ENCODE measurements at regions not wholly inside any gene's neighbourhood (a gene's known extent, or its start where the extent isn't known, plus 50 kb on each side); places are given as distances from the start of the nearest gene placed in this dataset.

- DNase-seq (ENCODE audit: low read depth, low spot score) (no peak), ATAC-seq (no peak), FAIRE-seq (no peak)
- Histone ChIP-seq H3K9ac (ENCODE audit: control insufficient read depth, insufficient read depth, low read length) (no peak overlapping the region), H2AFZ (ENCODE audit: control insufficient read depth, low read depth, low read length) (no peak overlapping the region), H3K27me3 (replicated peaks in 1 of 2; ENCODE audit: control insufficient read depth in 2 of 2, insufficient read depth in 2 of 2, low read length in 1 of 2) (no peaks in the 10 kb centered on the region), H3K4me3 (no peak overlapping the region), H3K79me2 (ENCODE audit: control insufficient read depth, insufficient read depth, low read length) (no peaks in the 10 kb centered on the region), H3K4me1 (ENCODE audit: control insufficient read depth, insufficient read depth, low read length) (no peaks in the 10 kb centered on the region), H3K4me2 (ENCODE audit: control insufficient read depth, insufficient read depth) (no peak overlapping the region), H4K20me1 (ENCODE audit: control insufficient read depth, insufficient read depth) (no peaks in the 10 kb centered on the region), H3K9me3 (replicated peaks; ENCODE audit: control insufficient read depth, insufficient read depth, low read length) (no peaks in the 10 kb centered on the region), H3K36me3 (ENCODE audit: control insufficient read depth in 2 of 2, insufficient read depth in 2 of 2, low read length in 1 of 2) (no peaks in the 10 kb centered on the region), H3K27ac (ENCODE audit: control insufficient read depth, insufficient read depth) (no peak overlapping the region)
- ChIA-PET RAD21 (ENCODE audit: unreplicated experiment) (no interaction called here), POLR2A (no interaction called here), CTCF (no interaction called here), SMC1A (ENCODE audit: uncharacterized antibody, unreplicated experiment) (no interaction called here)
- intact Hi-C loops (cut with micrococcal nuclease; ENCODE audit: unreplicated experiment) (no loop called here), in situ Hi-C loops (cut with MboI) (no loop called here)
- TF ChIP-seq SPI1 (IDR thresholded peaks at IDR 0.05; ENCODE audit: borderline replicate concordance, insufficient read depth, low read depth, low read length) (peak; percentile 8; the same call in 1 of the 2 replicates), RCOR1 (conservative IDR thresholded peaks at IDR 0.05; ENCODE audit: low read depth, low read length) (no peak), STAT3 (IDR thresholded peaks at IDR 0.05; ENCODE audit: low read depth, low read length) (no peak)
- 0% methylated on average over 3 of the region's 3 CpGs for WGBS (ENCODE audit: insufficient coverage, insufficient replicate concordance, low lambda C conversion rate, missing lambda C conversion rate)
- no TSS peak for BruUV-seq (replicated peaks)
These were observed 901.8 kb upstream of the ZWINT start for GRCh38 chr10:57262892-57263291.

GRCh38 chr10:57260175-57260574 is 899.1 kb upstream of the ZWINT start:
- intact Hi-C loops (cut with micrococcal nuclease; ENCODE audit: unreplicated experiment), result no loop called here
- ChIA-PET POLR2A (no interaction called here), CTCF (no interaction called here), SMC1A (ENCODE audit: uncharacterized antibody, unreplicated experiment) (no interaction called here), RAD21 (ENCODE audit: unreplicated experiment) (no interaction called here)
- no TSS peak for BruUV-seq (replicated peaks)
- no peaks in the 10 kb centered on the region for H4K20me1 ChIP-seq (ENCODE audit: control insufficient read depth, insufficient read depth)
- no peak for FAIRE-seq
- no peak overlapping the region for H2AFZ ChIP-seq (ENCODE audit: control insufficient read depth, low read depth, low read length)
- no peaks in the 10 kb centered on the region for H3K36me3 ChIP-seq (ENCODE audit: control insufficient read depth in 2 of 2, insufficient read depth in 2 of 2, low read length in 1 of 2)
- H3K79me2 ChIP-seq (ENCODE audit: control insufficient read depth, insufficient read depth, low read length), result no peaks in the 10 kb centered on the region
- no peak for DNase-seq (ENCODE audit: low read depth, low spot score)
- H3K9ac ChIP-seq (ENCODE audit: control insufficient read depth, insufficient read depth, low read length), result no peak overlapping the region
- WGBS (ENCODE audit: insufficient coverage, insufficient replicate concordance, low lambda C conversion rate, missing lambda C conversion rate), result 50% methylated on average over 2 of the region's 2 CpGs
- no peaks in the 10 kb centered on the region for H3K27me3 ChIP-seq (replicated peaks in 1 of 2; ENCODE audit: control insufficient read depth in 2 of 2, insufficient read depth in 2 of 2, low read length in 1 of 2)
- H3K27ac ChIP-seq (ENCODE audit: control insufficient read depth, insufficient read depth), result no peak overlapping the region
- no peaks in the 10 kb centered on the region for H3K9me3 ChIP-seq (replicated peaks; ENCODE audit: control insufficient read depth, insufficient read depth, low read length)
- in situ Hi-C loops (cut with MboI), result no loop called here
- H3K4me2 ChIP-seq (ENCODE audit: control insufficient read depth, insufficient read depth), result no peak overlapping the region
- H3K4me1 ChIP-seq (ENCODE audit: control insufficient read depth, insufficient read depth, low read length), result no peaks in the 10 kb centered on the region
- no peak for ATAC-seq
- no peak overlapping the region for H3K4me3 ChIP-seq
- TF ChIP-seq RB1 (IDR thresholded peaks at IDR 0.05; ENCODE audit: borderline replicate concordance), result no peak
- no peak for TF ChIP-seq RAD51 (IDR thresholded peaks at IDR 0.05)
- no peak for TF ChIP-seq ZBTB11 (CRISPR knock-in tag; IDR thresholded peaks at IDR 0.05)

Data from GM12878 (cell line).